ENCODE measurements at regions not wholly inside any gene's neighbourhood (a gene's known extent, or its start where the extent isn't known, plus 50 kb on each side); places are given as distances from the start of the nearest gene placed in this dataset.

DNA sequence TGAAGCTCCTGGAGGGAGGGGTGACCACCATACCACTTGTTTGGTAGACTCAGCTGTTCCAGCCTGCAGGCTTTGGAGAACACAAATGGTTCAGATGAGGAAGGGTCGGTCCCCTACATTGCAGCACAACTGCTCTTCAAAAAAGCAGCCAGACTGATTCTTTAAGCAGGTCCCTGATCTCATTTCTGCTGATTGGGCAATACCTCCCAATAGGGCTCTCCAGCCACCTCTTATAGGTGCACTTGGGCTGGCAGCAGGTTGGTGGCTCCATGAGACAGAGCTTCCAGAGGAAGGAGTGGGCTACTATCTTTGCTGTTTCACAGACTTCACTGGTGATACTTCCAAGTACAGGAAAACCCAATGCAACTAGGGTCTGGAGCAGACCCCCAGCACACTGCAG, 65.9 kb upstream of the PEX5L start:
- TF ChIP-seq, protein P1, sequence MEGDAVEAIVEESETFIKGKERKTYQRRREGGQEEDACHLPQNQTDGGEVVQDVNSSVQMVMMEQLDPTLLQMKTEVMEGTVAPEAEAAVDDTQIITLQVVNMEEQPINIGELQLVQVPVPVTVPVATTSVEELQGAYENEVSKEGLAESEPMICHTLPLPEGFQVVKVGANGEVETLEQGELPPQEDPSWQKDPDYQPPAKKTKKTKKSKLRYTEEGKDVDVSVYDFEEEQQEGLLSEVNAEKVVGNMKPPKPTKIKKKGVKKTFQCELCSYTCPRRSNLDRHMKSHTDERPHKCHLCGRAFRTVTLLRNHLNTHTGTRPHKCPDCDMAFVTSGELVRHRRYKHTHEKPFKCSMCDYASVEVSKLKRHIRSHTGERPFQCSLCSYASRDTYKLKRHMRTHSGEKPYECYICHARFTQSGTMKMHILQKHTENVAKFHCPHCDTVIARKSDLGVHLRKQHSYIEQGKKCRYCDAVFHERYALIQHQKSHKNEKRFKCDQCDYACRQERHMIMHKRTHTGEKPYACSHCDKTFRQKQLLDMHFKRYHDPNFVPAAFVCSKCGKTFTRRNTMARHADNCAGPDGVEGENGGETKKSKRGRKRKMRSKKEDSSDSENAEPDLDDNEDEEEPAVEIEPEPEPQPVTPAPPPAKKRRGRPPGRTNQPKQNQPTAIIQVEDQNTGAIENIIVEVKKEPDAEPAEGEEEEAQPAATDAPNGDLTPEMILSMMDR (conservative IDR thresholded peaks at IDR 0.05 in 1 of 2, IDR thresholded peaks at IDR 0.05 in 1 of 2; ENCODE audit: low read depth in 1 of 2, low read length in 2 of 2): no peak
- TF ChIP-seq EZH2 (IDR thresholded peaks at IDR 0.05; ENCODE audit: low read length, missing control alignments): no peak

All from fibroblast of lung (primary cell).